PC-9 (cell line): ENCODE measurements at regions not wholly inside any gene's neighbourhood (a gene's known extent, or its start where the extent isn't known, plus 50 kb on each side); places are given as distances from the start of the nearest gene placed in this dataset.

ENCODE experiments used
- BruUV-seq: library from RNA; stranded (reverse); fragments of 400-500 nt; replicated peaks from 2 replicates; lab custom pipeline; 2021; lab: Mats Ljungman, UMichigan
- CTCF ChIA-PET: fragments of 300-600 bp; sonication (Branson Sonifier 250); formaldehyde crosslinking; loops from one replicate; lab custom pipeline; 2022; ENCODE audit warnings: antibody characterized with exemption; lab: Charles Lee
- POLR2A ChIA-PET: fragments of 300-600 bp; sonication (Branson Sonifier 250); formaldehyde crosslinking; loops from one replicate; lab custom pipeline; 2022; ENCODE audit warnings: antibody characterized with exemption; ENCODE audit not compliant: unreplicated experiment; lab: Charles Lee
- DNase-seq, 2 experiments: peaks; one replicate each; pipeline versions ENCODE4 v3.0.0 to v3.0.0-alpha.2; 2015 to 2022; ENCODE audit warnings: mixed read lengths in 1 of 2
- H2AFZ ChIP-seq: fragments of 200-600 bp; sonication (generic); 2 replicates; pipeline ENCODE4 v1.8.1; 2017; ENCODE audit warnings: antibody characterized with exemption
- H3F3A ChIP-seq: fragments of 200-600 bp; sonication (generic); 2 replicates; pipeline ENCODE4 v1.8.1; 2017; ENCODE audit warnings: antibody characterized with exemption, mild to moderate bottlenecking, low read depth; ENCODE audit not compliant: insufficient read depth
- H3K27ac ChIP-seq: fragments of 200-600 bp; sonication (generic); 2 replicates; pipeline ENCODE4 v1.6.1; 2016; ENCODE audit warnings: mixed run types
- H3K27me3 ChIP-seq: fragments of 200-600 bp; sonication (generic); 2 replicates; pipeline ENCODE4 v1.6.1; 2016; ENCODE audit warnings: low read depth, mixed run types; ENCODE audit not compliant: insufficient read depth
- H3K36me3 ChIP-seq: fragments of 200-600 bp; sonication (generic); 2 replicates; pipeline ENCODE4 v1.6.1; 2016; ENCODE audit warnings: low read depth, mixed run types
- H3K4me1 ChIP-seq: fragments of 200-600 bp; sonication (generic); replicated peaks from 2 replicates; pipeline ENCODE4 v1.6.1; 2016; ENCODE audit warnings: mixed run types; ENCODE audit not compliant: insufficient read depth
- H3K4me2 ChIP-seq: fragments of 200-600 bp; sonication (generic); 2 replicates; pipeline ENCODE4 v1.6.1; 2017; ENCODE audit warnings: mixed run types
- H3K4me3 ChIP-seq: fragments of 200-600 bp; sonication (generic); 2 replicates; pipeline ENCODE4 v1.6.1; 2016; ENCODE audit warnings: mixed run types
- H3K79me2 ChIP-seq: fragments of 200-600 bp; sonication (generic); 2 replicates; pipeline ENCODE4 v1.6.1; 2017; ENCODE audit warnings: low read depth, mixed run types
- H3K9me2 ChIP-seq: fragments of 200-600 bp; sonication (generic); 2 replicates; pipeline ENCODE4 v1.8.1; 2017; ENCODE audit warnings: mild to moderate bottlenecking; ENCODE audit not compliant: insufficient read depth
- H3K9me3 ChIP-seq: fragments of 200-600 bp; sonication (generic); 2 replicates; pipeline ENCODE4 v1.8.1; 2016; ENCODE audit warnings: low read depth; ENCODE audit not compliant: insufficient read depth
- H4K20me1 ChIP-seq: fragments of 200-600 bp; sonication (generic); 2 replicates; pipeline ENCODE4 v1.8.1; 2017; ENCODE audit not compliant: insufficient read depth
- CTCF ChIP-seq: fragments of 200-600 bp; sonication (generic); conservative IDR thresholded peaks from 2 replicates; pipeline ENCODE4 v1.6.1; 2017; ENCODE audit warnings: mixed run types, antibody characterized with exemption, mild to moderate bottlenecking, moderate library complexity
- EZH2 ChIP-seq: fragments of 200-600 bp; sonication (generic); IDR thresholded peaks from 2 replicates; pipeline ENCODE4 v1.8.0; 2017; ENCODE audit warnings: antibody characterized with exemption, low read depth
- intact Hi-C: fragments of 100-400 bp; cut with micrococcal nuclease; formaldehyde crosslinking; loops from one replicate; pipeline ENCODE4 v1.10.0; 2022; ENCODE audit not compliant: unreplicated experiment

- DNase-seq: no peak
- no peaks in the 10 kb centered on the region for H4K20me1 ChIP-seq
- no peak overlapping the region for H3K4me3 ChIP-seq
- H3K27ac ChIP-seq: no peak overlapping the region
- H3K27me3 ChIP-seq: 0 out of 2 replicates have a peak, but pooled peaks cover 2% of the 10 kb centered on the region
- no peaks in the 10 kb centered on the region for H3K9me2 ChIP-seq
- H3K4me2 ChIP-seq: no peak overlapping the region
- ChIA-PET POLR2A (no interaction called here), CTCF (no interaction called here)
- H3K4me1 ChIP-seq: no peaks in the 10 kb centered on the region
- TF ChIP-seq CTCF: no peak
- no peak for TF ChIP-seq EZH2
- BruUV-seq: no TSS peak
- no peak overlapping the region for H2AFZ ChIP-seq
- H3K79me2 ChIP-seq: no peaks in the 10 kb centered on the region
- no peaks in the 10 kb centered on the region for H3K36me3 ChIP-seq
- intact Hi-C loops: no loop called here
- no peaks in the 10 kb centered on the region for H3F3A ChIP-seq
- H3K9me3 ChIP-seq: no peaks in the 10 kb centered on the region
These were observed 196.3 kb downstream of the FBXO4 start for GRCh38 chr5:42121401-42121800.

- Histone ChIP-seq H2AFZ (no peak overlapping the region), H3K4me2 (no peak overlapping the region), H3F3A (no peaks in the 10 kb centered on the region), H3K9me2 (no peaks in the 10 kb centered on the region), H3K9me3 (no peaks in the 10 kb centered on the region), H4K20me1 (no peaks in the 10 kb centered on the region), H3K79me2 (no peaks in the 10 kb centered on the region), H3K27me3 (no peaks in the 10 kb centered on the region), H3K27ac (no peak overlapping the region), H3K4me1 (no peaks in the 10 kb centered on the region), H3K4me3 (no peak overlapping the region), H3K36me3 (no peaks in the 10 kb centered on the region)
- intact Hi-C loops: no loop called here
- POLR2A ChIA-PET: no interaction called here
- no peak for TF ChIP-seq CTCF
- no peak for TF ChIP-seq EZH2
- BruUV-seq: no TSS peak
- CTCF ChIA-PET: no interaction called here
- DNase-seq: no peak
These were observed 206.0 kb downstream of the FBXO4 start for GRCh38 chr5:42131081-42131480.

- no peak for DNase-seq
- H3K9me3 ChIP-seq: 0 out of 2 replicates have a peak, but pooled peaks cover 4% of the 10 kb centered on the region
- intact Hi-C loops: no loop called here
- no peaks in the 10 kb centered on the region for H3K4me1 ChIP-seq
- H3K79me2 ChIP-seq: no peaks in the 10 kb centered on the region
- H3K9me2 ChIP-seq: no peaks in the 10 kb centered on the region
- TF ChIP-seq EZH2 (no peak), CTCF (no peak)
- BruUV-seq: no TSS peak
- H2AFZ ChIP-seq: no peak overlapping the region
- H3K4me2 ChIP-seq: no peak overlapping the region
- POLR2A ChIA-PET: interaction anchor here (0.6 kb wide), 1 partner anchor 9 kb away, joined by 8 read pairs; no protein-coding TSS in a partner anchor
- CTCF ChIA-PET: no interaction called here
- H4K20me1 ChIP-seq: no peaks in the 10 kb centered on the region; the same call in 1 of the 2 replicates
- H3K4me3 ChIP-seq: no peak overlapping the region
- no peaks in the 10 kb centered on the region for H3F3A ChIP-seq
- H3K36me3 ChIP-seq: no peaks in the 10 kb centered on the region
- no peak overlapping the region for H3K27ac ChIP-seq
- H3K27me3 ChIP-seq: 0 out of 2 replicates have a peak, but pooled peaks cover 7% of the 10 kb centered on the region
These were observed 218.3 kb downstream of the FBXO4 start for GRCh38 chr5:42143361-42143760.
